ENCODE measurements at regions not wholly inside any gene's neighbourhood (a gene's known extent, or its start where the extent isn't known, plus 50 kb on each side); places are given as distances from the start of the nearest gene placed in this dataset.
"Not testable (repeated sequence)": the region's sequence is repeated elsewhere in the genome, so short reads cannot be mapped to it uniquely, and the experiment has no call there.

DNA sequence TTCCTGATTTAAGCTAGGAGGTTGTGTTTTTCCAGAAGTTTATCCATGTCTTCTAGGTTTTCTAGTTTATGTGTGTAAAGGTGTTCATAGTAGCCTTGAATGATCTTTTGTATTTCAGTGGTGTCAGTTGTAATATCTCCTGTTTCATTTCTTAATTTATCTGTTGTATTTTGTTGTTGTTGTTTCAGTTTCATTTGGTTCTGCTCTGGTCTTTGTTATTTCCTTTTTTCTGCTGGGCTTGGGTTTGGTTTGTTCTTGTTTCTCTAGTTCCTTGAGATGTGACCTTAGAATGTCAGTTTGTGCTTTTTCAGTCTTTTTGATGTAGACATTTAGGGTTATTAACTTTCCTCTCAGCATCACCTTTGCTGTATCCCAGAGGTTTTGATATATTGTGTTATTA, 62.8 kb downstream of the SCP2D1 start:
- DNase-seq: not testable (repeated sequence)

DNA sequence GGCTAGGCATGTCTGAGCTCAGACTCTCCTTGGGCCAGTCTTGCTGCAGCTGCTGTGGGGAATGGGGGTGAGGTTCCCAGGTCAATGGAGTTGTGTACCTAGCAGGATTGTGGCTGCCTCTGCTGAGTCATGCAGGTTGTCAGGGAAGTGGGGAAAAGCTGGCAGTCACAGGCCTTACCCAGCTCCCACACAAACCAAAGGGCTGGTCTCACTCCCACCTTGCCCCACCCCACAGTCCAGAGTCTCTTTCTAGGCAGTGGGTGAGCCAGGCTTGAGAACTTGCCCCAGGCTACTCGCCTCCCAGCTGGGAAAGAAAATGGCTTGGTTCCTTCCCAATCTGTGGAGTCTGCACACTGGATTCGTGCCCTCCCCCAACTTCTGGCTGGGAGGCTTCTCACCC, 65.7 kb downstream of the SCP2D1 start:
- DNase-seq: no peak

DNA sequence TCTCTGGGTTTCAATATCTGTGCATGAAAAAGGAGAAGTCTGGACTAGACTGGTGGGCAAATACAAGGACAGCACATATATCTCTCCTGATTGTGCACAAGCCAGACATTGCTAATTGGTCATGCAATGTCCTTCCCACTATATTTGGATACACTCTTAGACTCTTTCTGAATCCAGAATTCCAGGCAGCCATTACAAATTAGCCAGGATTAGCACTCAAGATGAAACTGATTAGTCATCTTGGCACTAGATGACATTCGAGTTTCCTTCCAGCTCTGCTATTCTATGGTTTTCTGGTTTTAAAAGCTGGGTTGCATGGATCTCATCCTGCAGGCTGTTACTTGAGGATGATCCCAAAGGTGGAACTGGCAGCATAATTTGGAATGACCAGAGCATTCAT, 73.2 kb downstream of the SCP2D1 start:
- DNase-seq: no peak

DNA sequence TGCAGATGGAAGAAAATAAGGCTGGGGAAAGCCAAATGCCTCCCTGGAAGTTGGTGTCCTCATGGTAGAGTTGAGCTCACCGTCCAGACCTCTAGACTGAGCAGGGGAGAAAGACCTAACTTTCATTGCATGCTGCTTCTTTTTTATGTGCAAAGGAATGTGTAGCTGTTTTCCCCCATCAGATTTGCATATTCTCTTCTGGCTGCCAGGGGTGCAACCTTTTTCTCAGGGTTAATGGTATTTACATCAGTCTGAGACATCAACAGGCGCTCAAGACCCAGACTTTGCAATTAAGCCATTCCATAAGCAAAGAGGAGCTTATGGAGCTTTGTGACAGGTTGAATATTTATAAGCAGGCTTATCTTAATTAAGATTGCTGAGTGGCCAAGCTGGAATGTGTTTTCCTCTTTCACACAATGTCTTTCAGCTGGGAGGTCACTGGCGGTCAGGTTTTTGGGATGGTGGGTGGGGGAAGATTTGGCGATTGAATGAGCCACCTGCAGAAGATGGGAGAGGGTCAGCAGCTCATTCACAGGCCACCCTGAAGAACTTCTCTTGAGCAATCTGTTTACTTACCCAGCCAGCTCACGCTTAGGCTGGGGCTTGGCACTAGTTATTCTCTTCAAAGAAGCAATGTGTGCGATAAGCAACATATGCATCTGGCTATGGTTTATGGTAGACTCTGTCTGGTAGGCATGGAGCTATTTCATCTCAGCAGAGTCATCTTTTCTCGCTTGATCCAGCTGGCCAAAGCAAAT, 88.6 kb downstream of the SCP2D1 start:
- no peak for DNase-seq

DNA sequence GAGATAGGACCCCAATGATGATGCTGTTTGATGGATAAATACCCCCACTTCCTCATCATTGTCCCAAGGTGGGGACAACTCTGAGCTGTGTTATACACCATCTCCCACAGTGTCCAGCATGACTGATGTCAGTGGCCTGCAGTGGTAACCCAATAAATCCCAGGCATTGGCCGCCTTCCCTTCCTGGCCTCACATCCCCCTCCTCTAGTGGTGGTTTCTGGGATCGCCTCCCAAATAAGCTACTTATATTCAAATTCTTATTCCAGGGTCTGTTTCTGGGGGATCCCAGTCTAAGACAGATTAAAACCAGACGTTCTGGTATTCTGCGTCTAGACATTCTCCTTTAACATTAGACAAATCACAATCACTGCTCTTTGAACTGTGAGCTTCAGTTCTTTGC, 90.6 kb downstream of the SCP2D1 start:
- no peak for DNase-seq

DNA sequence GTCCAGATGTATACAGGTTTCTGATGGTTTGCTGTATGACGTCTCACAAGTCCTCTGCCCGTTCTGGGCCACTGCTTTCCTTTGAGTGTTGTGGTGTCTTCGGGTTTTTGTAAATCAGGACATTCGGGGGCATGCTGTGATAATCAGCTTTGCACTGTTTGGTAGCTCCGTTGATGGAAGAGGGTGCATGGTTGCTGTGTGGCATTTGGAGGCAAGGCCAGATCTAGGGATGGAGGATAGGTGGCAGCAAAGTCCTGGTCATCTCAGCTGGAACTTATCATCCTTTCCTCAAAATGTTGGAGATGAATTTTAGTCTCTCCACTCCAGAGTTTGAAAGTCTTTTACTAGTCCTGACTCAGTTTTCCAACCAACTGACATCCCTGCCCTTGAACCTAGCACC, 91.0 kb downstream of the SCP2D1 start:
- no peak for DNase-seq

DNA sequence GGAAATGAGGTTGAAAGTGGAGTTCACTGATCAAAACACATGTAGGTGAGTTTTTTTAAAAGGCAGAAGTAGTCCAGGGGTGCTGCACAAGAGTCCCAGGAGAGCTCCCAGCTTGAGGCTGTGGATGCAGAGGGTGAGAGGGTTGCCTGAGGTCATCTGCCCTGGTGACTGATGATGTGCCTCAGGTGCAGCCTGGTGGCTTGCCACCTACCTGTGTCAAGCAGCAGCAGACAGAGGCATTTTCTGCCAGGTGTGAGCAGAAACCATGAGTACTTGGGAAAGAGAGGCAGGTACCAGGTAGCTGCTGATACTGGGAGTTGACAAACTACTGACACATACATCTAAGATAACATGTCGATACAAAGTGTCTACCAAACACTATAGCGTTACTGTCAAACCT, 92.5 kb downstream of the SCP2D1 start:
- no peak for DNase-seq

DNA sequence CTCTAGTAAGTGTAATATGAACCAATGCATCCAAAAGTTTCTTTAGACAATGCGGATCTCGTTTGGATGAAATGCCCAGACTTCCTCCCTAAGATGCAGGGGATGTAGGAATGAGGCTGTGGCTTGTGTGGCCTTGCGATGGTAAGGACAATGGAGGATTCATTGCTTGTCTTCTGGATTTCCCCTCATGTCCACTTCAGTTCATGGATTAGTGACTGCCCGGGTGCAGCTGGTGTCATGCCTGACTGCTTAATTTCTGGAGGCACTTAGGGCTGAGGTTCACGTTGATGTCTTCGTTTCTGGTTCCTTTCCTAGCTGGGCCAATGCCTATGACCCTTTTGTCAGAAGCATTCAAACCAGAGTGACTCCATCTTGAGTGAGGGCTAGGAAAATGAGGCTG, 93.8 kb downstream of the SCP2D1 start:
- no peak for DNase-seq

DNA sequence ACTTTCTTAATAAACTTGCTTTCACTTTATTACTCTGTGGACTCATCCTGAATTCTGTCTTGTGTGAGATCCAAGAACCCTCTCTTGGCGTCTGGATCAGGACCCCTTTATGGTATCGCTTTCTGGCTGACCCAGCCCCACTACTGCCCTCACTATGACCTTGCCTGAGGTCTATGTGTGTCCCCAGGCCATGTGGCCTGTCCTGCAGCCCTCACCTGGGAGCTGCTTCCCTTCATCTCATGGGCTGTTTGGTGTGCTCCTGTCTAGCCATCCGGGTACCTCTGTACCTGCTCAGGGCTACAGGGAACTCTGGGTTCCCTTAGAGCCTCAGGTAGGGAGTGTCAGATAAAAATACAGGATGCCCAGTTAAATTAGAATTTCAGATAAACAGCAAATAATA, 94.5 kb downstream of the SCP2D1 start:
- DNase-seq: no peak

DNA sequence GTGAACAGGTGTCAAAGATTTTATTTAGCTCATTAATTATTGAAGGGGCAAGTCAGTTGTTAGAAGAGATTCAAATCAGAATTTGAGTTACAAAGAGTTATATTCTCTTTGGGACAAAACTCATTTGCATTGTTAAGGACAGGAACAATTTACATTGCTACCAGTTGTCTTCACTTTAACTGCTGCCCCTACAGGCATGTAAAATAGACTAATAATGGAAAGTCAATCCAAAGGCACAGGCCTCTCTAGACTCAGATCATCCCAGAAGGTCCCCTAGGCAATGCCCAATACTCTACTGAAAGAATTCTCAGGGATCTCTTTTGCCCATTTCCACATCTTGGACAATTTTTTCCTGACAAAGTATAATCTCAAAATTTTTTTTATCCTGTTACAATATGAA, 95.7 kb downstream of the SCP2D1 start:
- DNase-seq: no peak

DNA sequence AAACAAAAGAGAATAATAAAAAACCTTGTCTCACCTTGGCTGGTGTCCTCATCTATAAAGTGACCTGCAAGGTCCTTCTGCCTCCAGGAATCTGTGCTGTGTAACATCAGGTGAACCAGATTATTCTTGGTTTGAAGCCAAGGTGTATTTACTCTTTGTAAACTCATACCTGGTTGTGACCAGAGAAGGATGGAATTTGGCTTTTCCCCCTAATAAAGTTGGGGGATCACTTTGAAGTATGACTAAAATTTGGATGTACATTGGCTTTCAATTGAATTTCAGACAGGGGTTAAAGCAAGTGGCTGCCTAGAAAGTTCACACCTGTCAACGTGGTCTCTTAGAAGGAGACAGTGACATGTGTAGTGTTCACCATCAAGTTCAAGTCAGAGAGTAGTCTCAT, 100.1 kb downstream of the SCP2D1 start:
- no peak for DNase-seq

DNA sequence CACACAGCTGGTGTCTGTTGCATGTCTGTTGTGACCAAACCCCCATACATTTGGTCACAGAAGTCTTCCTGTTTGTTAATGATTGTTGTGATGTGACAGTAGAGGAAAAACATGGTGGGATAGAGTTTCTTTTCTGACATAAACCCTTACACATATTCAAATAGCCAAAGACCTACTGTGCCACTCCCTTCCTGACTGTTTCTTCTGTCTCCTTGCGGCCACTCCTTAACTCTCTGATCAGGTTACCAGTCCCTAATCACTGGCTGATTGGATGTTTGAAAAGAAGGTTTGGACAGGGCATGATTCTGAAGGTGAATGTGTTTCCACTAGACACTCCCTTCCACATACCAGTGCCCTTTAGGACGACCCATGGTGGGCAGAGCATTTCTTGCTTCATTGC, 101.2 kb downstream of the SCP2D1 start:
- DNase-seq: no peak

DNA sequence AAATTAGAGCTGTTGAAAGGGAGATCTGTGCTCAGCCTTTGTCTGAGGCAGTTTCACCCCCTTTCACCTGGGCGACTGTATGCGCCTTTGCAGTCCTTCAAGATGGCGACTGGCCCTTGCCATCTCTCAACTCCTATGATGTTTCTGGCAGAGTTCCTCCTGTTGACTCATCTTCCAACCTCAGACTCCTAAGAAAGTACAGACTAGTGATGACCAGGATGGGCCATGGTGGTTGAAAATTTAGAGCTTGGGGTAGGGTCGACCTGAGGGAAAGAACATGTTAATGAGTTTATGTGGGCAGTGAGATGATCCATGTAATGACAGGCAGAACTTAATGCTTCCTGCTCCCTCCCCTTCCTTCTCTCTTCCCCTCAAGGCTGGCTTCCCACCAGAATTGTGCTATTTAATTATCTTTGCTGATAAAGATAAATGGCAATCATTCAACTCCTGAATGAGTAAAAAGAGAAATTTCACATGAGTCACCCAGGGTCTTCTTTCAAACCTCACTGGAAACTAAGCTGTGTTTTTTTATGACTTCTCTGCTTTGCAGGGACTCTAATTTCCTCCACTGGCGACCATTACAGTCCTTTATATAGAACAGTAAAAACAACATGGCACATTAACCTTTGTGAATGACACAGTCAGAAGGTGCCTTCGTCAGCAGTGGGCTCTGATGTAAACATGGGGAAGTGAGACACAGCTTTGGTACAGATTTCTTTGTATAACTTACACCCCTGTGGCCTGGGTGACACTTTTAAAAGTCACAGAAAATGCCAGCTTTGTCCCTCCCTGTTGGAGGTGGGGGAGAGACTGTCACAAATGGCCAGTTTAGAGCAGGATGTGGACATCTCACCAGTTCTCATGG, 103.5 kb downstream of the SCP2D1 start:
- DNase-seq: no peak

DNA sequence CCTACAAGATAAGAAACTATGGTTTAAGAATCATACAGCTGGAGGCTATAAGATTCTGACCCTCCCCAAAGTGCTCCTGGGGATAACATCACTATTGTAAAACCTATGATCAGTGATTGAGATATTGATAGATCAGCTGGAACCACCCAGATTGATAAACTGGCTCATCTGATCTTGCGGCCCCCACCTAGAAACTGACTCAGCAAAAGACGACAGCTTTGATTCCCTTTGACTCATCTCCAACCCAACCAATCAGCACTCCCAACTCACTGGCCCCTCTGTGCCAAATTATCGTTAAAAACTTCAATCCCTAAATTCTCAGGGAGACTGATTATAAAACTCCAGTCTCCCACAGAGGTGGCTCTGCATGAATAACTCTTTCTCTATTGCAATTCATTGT, 106.4 kb downstream of the SCP2D1 start:
- no peak for DNase-seq

DNA sequence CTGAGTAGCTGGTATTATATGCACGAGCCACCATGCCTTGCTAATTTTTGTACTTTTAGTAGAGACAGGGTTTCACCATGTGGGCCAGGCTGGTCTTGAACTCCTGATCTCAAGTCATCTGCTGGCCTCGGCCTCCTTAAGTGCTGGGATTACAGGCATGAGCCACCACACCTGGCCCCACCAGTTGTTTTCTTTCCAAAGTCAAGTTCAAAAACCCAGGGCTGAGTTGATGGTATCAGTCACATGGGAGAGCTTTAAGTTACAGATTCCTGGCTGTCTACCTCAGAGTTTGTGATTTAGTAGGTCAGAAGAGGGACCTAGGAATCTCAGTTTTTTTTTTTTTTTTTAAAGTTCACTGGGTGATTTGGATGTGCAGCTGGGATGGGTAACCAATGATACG, 107.7 kb downstream of the SCP2D1 start:
- DNase-seq: no peak

DNA sequence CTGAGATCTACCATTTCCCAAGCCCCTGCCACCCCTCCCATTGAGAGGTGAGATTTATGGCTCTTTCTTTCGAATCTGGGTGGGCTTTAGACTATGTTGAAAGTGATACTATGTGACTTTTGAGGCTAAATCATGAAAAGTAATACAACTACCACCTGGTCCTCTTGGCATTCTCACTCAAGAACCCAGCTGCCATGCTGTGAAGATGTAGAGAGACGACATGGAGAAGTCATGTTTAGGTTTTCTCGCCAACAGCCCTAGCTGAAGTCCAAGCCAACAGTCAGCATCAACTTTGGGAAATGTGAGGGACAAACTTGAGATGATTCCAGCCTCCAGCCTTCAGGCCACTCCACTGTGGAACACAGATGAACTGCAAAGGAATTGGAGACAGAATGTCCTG, 108.7 kb downstream of the SCP2D1 start:
- DNase-seq: no peak

DNA sequence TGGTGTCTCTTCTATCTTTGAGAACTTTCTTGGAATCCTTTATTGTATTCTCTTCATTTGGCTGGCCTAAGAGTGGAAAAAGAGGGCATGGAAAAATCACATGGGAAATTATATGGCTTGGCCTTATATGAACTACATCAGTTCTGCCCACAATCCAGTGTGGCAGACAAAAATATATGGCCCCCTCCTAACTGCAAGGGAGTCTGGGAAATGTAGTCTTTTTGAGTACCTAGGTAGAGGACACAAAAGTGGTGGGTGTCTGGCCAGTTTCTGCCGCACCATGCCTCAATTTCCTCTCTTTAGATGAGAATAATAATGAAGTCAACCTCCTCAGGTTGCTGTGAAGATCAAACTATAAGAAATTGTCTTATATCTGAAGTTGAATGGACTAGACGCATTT, 109.3 kb downstream of the SCP2D1 start:
- no peak for DNase-seq

DNA sequence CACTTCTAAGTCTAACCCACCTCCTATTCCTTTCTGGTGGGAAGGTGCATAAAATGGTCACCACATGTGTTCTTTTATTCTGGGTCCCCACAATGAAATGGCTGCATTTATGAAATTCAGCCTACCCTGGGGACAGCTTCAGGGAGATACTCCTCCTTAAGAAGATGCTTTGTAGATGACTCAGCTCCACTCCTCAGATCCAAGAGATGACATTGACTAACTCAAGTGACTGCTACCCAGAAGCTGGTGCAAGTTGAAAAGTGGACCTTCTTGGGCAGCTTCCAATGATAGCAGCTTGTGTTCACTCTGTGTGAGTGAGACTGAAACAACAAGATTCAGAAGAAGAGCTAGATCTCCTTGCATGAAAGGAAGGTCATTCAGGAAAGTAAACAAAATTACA, 113.4 kb downstream of the SCP2D1 start:
- DNase-seq: no peak

DNA sequence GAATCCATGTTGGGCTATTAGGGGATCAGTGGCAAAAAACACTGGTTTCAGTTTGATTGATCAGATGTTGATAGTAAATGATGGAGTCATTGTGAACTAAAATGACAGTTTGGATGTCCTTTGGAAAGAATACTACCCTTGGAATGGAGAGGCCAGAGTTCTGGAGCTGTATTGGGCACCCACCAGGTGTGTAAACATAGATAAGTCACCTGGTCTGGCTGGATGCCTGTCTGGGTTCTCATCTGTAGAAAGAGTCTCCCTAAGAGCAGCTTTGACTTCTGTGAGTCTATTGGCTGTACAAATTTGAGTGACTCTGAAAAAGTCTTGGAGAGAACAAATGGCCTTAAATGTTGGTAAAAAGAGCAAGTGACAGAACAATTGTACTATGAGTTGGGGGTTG, 115.0 kb downstream of the SCP2D1 start:
- no peak for DNase-seq

DNA sequence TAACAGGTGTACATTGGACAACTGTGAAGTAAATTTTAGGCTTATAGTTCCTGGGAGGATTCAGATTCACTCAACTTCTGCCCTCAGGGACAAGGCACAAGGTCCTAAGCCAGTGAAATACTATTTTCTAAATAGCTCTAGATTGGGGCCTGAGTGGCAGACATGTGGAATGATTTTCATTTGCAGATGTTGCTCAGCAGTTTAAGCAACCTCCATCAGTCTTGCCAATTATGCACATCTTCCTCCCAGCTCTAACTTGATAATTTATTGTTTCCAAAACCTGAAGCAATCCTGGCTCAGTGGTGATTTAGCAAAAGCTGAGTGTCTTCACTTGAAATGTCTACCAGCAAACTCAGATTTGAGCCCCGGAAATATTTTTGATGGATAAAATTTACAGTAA, 116.2 kb downstream of the SCP2D1 start:
- no peak for DNase-seq

DNA sequence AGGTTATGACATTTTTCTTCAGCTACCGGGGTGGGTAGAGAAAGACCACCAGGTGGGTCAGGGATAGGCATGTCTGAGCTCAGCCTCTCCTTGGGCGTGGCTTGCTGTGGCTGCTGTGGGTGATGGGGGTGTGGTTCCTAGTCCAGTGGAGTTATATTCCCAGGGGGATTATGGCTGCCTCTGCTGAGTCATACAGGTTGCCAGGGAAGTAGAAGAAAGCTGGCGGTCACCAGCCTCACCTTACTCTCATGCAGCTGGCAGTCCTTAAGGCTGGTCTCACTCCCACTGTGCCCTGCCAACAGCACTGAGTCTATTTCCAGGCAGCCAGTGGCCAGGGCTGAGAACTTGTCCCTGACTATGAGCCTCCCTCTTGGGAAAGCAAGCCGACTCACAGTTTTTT, 130.0 kb downstream of the SCP2D1 start:
- no peak for DNase-seq

DNA sequence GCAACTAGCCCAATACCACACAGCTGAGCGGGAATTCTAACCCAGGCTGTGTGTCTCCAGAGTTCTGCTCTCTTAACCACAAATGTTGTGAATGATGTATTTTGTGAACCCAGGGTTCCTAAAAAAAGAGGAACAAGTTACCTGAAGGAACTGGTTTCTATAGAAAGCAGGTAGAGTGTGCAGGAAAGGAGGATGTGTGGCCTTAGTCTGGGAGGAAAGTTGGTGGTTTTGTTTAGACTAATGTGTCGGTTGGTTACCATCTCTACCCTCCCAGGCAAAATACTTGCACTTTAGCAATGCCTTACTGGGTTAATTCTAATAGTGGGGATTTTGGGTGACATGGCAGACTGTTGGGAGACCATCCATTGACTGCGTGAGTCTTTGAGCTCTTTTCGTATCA, 143.3 kb downstream of the SCP2D1 start:
- no peak for DNase-seq

DNA sequence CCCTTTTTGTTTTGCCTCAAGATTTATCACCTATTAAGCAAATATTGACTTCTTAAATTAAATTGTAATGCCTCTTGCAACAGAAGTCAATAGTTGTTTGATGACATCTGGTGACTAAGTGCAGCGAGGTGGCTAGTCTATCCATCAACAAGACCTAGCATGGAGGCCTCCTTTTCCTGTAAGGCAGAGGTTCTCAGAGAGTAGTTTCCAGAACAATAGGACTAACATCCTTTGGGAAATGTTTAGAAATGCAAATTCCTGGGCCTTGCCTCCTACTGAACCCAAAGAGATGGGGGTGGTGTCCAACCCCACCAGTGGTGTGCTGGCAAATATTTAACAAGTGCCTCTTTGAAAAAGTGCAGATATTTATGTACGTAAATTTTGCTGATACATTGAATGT, 143.7 kb downstream of the SCP2D1 start:
- no peak for DNase-seq

DNA sequence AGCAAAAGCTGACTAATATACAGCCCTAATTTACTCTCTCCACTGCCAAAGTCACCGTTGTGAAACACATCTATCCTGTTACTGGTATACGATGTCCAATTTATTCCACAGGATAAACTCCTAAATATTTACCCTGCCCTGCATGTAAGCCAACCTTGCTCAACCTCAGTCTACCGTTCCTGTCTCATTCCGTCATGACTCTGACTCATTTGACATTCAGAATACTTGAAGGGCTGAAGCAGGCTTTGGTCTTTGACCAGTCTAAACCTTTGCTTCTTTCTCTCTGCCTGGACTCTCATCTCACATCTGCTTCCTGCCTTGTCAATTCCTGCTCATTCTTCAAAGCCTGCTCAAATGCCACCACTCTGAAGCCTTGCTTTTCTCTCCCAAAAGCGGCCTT, 157.5 kb downstream of the SCP2D1 start:
- no peak for DNase-seq

DNA sequence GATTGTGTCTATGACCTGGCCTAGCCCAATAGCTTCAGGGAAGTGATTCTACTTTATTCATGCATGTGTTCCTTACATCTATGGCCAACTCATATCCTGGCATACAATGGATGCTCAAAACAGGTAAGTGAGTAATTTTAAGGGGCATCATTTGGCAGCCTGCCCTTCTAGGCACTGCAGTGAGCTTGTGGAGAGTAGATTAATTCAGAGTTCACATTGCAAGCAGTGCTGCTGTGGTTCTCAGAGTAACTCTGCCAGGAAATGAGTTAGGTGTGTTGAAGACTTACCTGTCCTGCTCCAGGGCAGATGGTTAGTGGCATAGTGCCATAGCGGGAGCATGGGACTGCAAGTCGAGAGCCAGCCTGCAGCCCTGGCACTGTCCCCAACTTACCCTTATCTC, 158.0 kb downstream of the SCP2D1 start:
- DNase-seq: peak; percentile 16

Data from DMS79 treated with DMSO at 0.1 percent for 48 hours (cell line).